D721Med (cell line): ENCODE measurements at regions not wholly inside any gene's neighbourhood (a gene's known extent, or its start where the extent isn't known, plus 50 kb on each side); places are given as distances from the start of the nearest gene placed in this dataset.

ENCODE experiments used
- DNase-seq: peaks from one replicate; pipeline ENCODE4 v3.0.0; 2011; ENCODE audit warnings: low spot score; ENCODE audit not compliant: insufficient read length
- FAIRE-seq: peaks from 2 replicates; lab custom pipeline; 2011; peaks lifted over from hg19 to GRCh38; lab: Jason Lieb, UNC
- CTCF ChIP-seq: IDR thresholded peaks from 2 replicates; pipeline ENCODE4 v1.5.1; 2012; ENCODE audit warnings: mild to moderate bottlenecking, control low read depth; ENCODE audit not compliant: insufficient read depth; ENCODE audit errors: missing control alignments

- FAIRE-seq (no peak), DNase-seq (no peak)
- TF ChIP-seq CTCF = no peak
Observed at GRCh38 chr5:96284727-96285389, 148.2 kb downstream of the PCSK1 start.

DNA sequence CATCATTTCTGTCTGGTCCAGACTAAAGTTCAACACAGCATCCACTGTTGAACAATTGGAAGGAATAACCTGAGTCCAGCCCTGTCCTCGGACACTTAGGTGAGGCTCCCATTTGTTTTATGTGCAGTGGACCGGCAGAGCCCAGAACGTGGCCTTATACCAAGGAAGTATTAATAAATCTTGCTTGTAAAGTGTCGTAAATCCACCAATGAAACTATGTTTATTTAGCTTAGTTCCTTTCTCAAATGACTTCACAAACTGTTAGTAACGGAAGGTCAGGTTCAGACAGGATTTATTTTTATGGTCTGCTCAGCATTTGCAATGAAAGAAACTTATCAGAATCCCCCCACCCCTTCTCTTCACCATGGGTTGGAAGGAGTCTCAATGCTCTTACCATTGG is 149.5 kb downstream of the PCSK1 start:
- no peak for FAIRE-seq
- no peak for TF ChIP-seq CTCF
- no peak for DNase-seq

- TF ChIP-seq CTCF = no peak
- FAIRE-seq = no peak
- DNase-seq = no peak
Observed at GRCh38 chr5:96282020-96282419, 151.0 kb downstream of the PCSK1 start.

DNA sequence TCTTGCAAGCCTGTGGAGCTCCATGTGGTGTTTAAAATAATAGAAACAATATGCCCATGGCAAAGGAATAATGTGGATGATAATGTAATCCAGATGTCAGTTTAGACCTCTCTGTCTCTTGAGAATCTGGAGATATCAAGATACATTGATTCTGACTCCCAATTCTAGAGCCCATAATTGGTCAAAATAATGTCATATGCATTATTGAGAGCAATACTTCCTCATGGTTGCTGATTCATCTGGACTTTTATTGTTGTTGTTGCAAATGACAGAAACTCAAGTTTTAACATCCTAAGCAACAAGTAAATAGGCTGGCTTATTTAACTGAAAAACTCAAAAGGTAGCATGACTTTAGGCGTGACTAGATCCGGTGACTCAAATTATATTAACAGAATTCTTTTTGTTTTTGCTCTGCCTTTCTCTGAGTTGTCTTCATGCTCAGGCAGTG is 152.1 kb downstream of the PCSK1 start:
- no peak for FAIRE-seq
- no peak for DNase-seq
- no peak for TF ChIP-seq CTCF

- no peak for DNase-seq
- FAIRE-seq = no peak
- no peak for TF ChIP-seq CTCF
Observed at GRCh38 chr5:96279801-96280542, 153.1 kb downstream of the PCSK1 start.

DNA sequence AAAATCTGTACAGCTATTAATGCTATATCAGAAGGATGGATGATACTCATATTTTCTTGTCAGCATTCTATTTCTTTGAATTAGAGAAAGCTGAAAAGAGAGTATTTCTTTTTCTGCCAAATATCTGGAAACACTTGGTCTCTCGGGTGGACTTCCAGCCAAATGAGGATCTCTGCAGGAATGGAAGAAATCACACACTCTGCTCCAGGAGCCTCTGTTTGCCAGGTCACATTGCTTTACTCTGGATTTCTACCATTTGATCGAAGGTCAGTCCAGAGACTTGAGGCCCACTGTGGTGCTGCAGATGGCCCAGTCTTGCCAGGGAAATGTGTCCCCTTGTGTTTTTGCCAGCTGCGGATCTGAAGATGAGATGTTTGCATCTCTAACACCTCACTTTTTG is 154.1 kb downstream of the PCSK1 start:
- no peak for TF ChIP-seq CTCF
- FAIRE-seq (no peak), DNase-seq (no peak)

DNA sequence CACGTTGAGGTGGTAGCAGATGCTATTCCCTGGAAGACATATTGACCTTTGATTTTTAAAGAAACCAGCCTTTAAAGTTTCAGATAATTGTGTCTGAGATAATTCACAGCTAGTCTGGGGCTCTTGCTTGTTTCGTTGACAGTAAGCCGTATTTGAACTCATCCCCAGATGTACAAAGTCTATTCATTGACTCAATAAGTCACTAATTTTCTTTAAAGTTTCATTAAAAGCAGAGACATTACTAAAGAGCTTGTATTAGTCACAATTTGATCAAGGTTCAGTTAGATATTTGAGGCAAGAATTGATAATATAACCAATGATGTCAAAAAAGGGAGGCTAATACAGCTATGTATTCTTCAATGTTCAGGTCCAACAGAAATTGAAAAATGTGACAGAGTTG is 158.0 kb downstream of the PCSK1 start:
- TF ChIP-seq CTCF = no peak
- no peak for FAIRE-seq

More for the DNA sequence above, 158.0 kb downstream of the PCSK1 start:
- no peak for DNase-seq
